ENCODE measurements at regions not wholly inside any gene's neighbourhood (a gene's known extent, or its start where the extent isn't known, plus 50 kb on each side); places are given as distances from the start of the nearest gene placed in this dataset.
"Not testable (repeated sequence)": the region's sequence is repeated elsewhere in the genome, so short reads cannot be mapped to it uniquely, and the experiment has no call there.

DNA sequence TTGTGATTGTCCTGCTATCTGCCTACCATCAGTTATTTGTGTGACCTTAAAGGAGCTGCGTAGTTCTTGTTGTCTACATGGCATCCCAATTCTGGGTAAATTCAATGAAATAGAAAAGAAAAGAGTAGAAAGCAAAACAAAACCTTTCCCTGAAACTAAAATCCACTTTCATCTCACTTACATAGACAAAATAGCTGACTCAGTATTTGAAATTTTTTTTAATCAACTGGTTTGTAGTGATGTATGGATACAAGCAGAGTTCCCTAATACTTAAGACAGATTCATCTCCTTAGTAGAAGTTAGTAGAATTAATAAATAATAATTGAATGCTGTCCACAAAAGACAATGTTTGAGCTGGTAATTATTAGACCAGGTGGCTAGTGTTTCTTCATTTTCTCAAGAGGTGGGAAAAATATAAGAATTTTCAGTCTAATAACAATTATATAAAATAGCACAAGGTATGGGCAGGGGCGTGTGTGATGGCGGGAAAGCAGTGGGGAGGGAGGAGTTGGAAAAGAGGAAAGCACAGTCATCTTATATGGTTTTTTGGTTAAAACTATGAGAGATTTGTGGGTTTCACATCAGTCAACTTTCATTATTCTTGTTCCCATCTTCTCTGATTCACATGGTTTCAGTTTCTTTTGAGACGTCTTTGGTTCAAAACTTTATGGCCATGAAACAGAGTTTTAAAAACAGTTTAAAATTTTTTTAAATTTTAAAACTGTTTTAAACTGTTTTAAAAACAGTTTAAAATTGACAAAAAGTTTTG, 275.2 kb downstream of the SPRY1 start:
- Histone ChIP-seq H3K4me3 (no peak overlapping the region), H3K27ac (no peak overlapping the region), H3K4me1 (replicated peaks in 1 of 2) (no peaks in the 10 kb centered on the region)
- ATAC-seq (replicated peaks in 6 of 8) = no peak
- in situ Hi-C loops (cut with MboI; ENCODE audit: low pct_unique_long_range_greater_than_20kb in 2 of 9, low sequenced_read_pairs in 9 of 9, unreplicated experiment in 9 of 9) = loop anchor here in 3 of 9 experiments (25.0 kb wide), 4 partner anchors 260 to 585 kb away; partner anchors contain the start of gene SPRY1 (in 2 of the 3)
- 62 to 100% (median 98%) methylated on average over 2 to 4 of the region's 4 CpGs for WGBS, 10 experiments

- 5 to 100% (median 78%) methylated on average over 1 to 3 of the region's 3 CpGs for WGBS, 10 experiments
- ATAC-seq (replicated peaks in 6 of 8) = no peak
- Histone ChIP-seq H3K4me1 (replicated peaks in 1 of 2) (no peaks in the 10 kb centered on the region), H3K27ac (no peak overlapping the region), H3K4me3 (no peak overlapping the region)
- in situ Hi-C loops (cut with MboI; ENCODE audit: low pct_unique_long_range_greater_than_20kb in 2 of 9, low sequenced_read_pairs in 9 of 9, unreplicated experiment in 9 of 9) = loop anchor here in 3 of 9 experiments (25.0 kb wide), 4 partner anchors 261 to 586 kb away; partner anchors contain the start of gene SPRY1 (in 2 of the 3)
These were observed 276.4 kb downstream of the SPRY1 start for GRCh38 chr4:123672987-123673386.

GRCh38 chr4:123673971-123674370, 277.4 kb downstream of the SPRY1 start:
- H3K4me3 ChIP-seq = no peak overlapping the region
- WGBS, 10 experiments = 0 to 100% (median 82%) methylated on average over 1 of the region's 2 CpGs; no CpG with 5 or more reads in 4 of the 10 experiments
- in situ Hi-C loops (cut with MboI; ENCODE audit: low pct_unique_long_range_greater_than_20kb in 2 of 9, low sequenced_read_pairs in 9 of 9, unreplicated experiment in 9 of 9) = loop anchor here in 3 of 9 experiments (25.0 kb wide), 4 partner anchors 262 to 587 kb away; partner anchors contain the start of gene SPRY1 (in 2 of the 3)
- ATAC-seq (replicated peaks in 6 of 8) = no peak
- no peaks in the 10 kb centered on the region for H3K4me1 ChIP-seq (replicated peaks in 1 of 2)
- H3K27ac ChIP-seq = no peak overlapping the region

- in situ Hi-C loops (cut with MboI; ENCODE audit: low pct_unique_long_range_greater_than_20kb in 2 of 9, low sequenced_read_pairs in 9 of 9, unreplicated experiment in 9 of 9) = loop anchor here in 3 of 9 experiments (25.0 kb wide), 4 partner anchors 263 to 588 kb away; partner anchors contain the start of gene SPRY1 (in 2 of the 3)
- Histone ChIP-seq H3K27ac (no peak overlapping the region), H3K4me3 (no peak overlapping the region), H3K4me1 (replicated peaks in 1 of 2) (no peaks in the 10 kb centered on the region)
- ATAC-seq (replicated peaks in 6 of 8) = no peak
- 57 to 100% (median 87%) methylated on average over 2 to 4 of the region's 5 CpGs; no CpG with 5 or more reads in 2 of the 10 experiments for WGBS, 10 experiments
These were observed 278.3 kb downstream of the SPRY1 start for GRCh38 chr4:123674762-123675465.

- H3K4me3 ChIP-seq = no peak overlapping the region
- in situ Hi-C loops (cut with MboI; ENCODE audit: low pct_unique_long_range_greater_than_20kb in 2 of 9, low sequenced_read_pairs in 9 of 9, unreplicated experiment in 9 of 9) = no loop called here
- no peak overlapping the region for H3K27ac ChIP-seq
- 71 to 88% (median 85%) methylated on average over 1 of the region's 1 CpG; no CpG with 5 or more reads in 6 of the 10 experiments for WGBS, 10 experiments
- ATAC-seq (replicated peaks in 6 of 8) = no peak
- no peaks in the 10 kb centered on the region for H3K4me1 ChIP-seq (replicated peaks in 1 of 2)
These were observed 279.0 kb downstream of the SPRY1 start for GRCh38 chr4:123675567-123675966.

DNA sequence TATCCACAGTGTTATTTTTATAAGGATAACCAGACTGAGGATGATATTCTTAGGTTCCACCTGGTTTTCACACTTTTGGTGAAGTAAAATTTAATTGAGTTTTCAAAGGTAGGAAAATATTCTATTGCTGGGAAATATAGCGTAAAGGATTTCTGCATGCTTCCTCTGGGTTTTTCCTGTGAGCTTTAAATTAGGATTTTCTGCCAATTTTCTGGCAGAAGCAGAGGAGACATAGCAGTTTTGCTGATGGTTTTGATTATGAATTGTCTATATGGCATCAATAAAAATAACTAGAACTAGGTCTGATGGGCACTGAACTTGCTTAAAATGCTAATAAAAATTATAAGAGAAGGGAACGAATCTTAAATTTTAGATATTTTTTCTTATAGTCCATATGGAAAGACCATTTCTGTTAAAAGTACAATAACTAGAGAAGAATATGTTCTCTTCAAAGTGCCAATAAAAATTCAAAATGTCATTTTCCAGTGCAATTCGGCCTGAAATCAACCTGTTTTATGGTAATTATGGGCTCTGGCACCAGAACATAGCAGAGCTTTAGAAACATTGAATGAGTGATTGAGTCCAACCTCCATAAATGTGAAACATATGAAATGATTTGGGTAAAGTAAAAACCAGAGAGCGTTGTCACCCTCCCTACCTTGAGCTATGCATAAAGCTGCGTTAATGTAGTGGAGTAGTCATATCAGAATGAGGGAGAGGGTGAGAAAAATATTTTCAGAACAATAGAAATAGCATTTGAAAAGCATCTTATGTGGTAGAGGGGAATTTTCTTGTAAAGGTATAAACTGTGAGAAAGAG, 279.7 kb downstream of the SPRY1 start:
- Histone ChIP-seq H3K4me3 (no peak overlapping the region), H3K27ac (no peak overlapping the region), H3K4me1 (replicated peaks in 1 of 2) (no peaks in the 10 kb centered on the region)
- no peak for ATAC-seq (replicated peaks in 6 of 8)
- 73 to 100% (median 96%) methylated on average over 1 to 5 of the region's 5 CpGs for WGBS, 10 experiments
- in situ Hi-C loops (cut with MboI; ENCODE audit: low pct_unique_long_range_greater_than_20kb in 2 of 9, low sequenced_read_pairs in 9 of 9, unreplicated experiment in 9 of 9) = no loop called here

DNA sequence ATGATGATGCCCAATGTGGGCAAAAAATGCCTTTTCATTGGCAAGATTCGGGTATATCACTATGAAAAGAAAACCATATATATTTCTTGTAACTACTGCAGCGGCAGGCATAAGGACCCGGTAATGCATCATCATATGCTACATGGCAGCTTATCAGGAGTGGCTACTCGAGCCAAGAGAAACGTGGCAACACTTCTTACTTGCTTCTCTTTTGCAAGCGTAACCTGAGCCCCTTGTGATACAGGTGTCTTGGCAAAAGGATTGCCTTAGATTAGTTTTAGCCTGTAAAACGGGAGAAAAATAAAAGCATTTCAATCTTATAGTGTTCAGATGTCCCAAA, 280.3 kb downstream of the SPRY1 start:
- in situ Hi-C loops (cut with MboI; ENCODE audit: low pct_unique_long_range_greater_than_20kb in 2 of 9, low sequenced_read_pairs in 9 of 9, unreplicated experiment in 9 of 9) = no loop called here
- WGBS, 10 experiments = 31 to 100% (median 82%) methylated on average over 1 to 7 of the region's 7 CpGs; no CpG with 5 or more reads in 1 of the 10 experiments
- ATAC-seq (replicated peaks in 6 of 8) = no peak
- H3K4me3 ChIP-seq = no peak overlapping the region
- no peaks in the 10 kb centered on the region for H3K4me1 ChIP-seq (replicated peaks in 1 of 2)
- no peak overlapping the region for H3K27ac ChIP-seq

GRCh38 chr4:123682931-123683330, 286.3 kb downstream of the SPRY1 start:
- Histone ChIP-seq H3K4me3 (no peak overlapping the region), H3K4me1 (replicated peaks in 1 of 2) (no peaks in the 10 kb centered on the region), H3K27ac (no peak overlapping the region)
- 14 to 100% (median 90%) methylated on average over 1 to 2 of the region's 2 CpGs for WGBS, 10 experiments
- ATAC-seq (replicated peaks in 6 of 8) = no peak
- in situ Hi-C loops (cut with MboI; ENCODE audit: low pct_unique_long_range_greater_than_20kb in 2 of 9, low sequenced_read_pairs in 9 of 9, unreplicated experiment in 9 of 9) = no loop called here

GRCh38 chr4:123684937-123685336, 288.3 kb downstream of the SPRY1 start:
- in situ Hi-C loops (cut with MboI; ENCODE audit: low pct_unique_long_range_greater_than_20kb in 2 of 9, low sequenced_read_pairs in 9 of 9, unreplicated experiment in 9 of 9); H3K4me1 ChIP-seq (replicated peaks in 1 of 2); H3K27ac ChIP-seq; H3K4me3 ChIP-seq; ATAC-seq (replicated peaks in 6 of 8): not testable (repeated sequence)
- no CpG with 5 or more reads among the region's 26 CpGs for WGBS, 10 experiments

DNA sequence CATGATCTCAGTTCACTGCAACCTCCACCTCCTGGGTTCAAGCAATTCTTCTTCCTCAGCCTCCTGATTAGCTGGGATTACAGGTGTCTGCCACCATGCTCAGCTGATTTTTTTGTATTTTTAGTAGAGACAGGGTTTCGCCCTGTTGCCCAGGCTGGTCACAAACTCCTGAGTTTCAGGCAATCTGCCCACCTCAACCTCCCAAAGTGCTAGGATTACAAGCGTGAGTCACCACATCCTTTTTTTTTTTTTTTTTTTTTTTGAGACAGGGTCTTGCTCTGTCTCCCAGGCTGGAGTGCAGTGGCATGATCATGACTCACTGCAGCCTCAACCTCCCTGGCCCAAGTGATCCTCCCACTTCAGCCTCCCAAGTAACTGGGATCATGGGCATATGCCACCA, 298.9 kb downstream of the SPRY1 start:
- WGBS, 10 experiments = 83 to 100% (median 83%) methylated on average over 1 to 2 of the region's 2 CpGs; no CpG with 5 or more reads in 5 of the 10 experiments
- H3K4me1 ChIP-seq (replicated peaks in 1 of 2); in situ Hi-C loops (cut with MboI; ENCODE audit: low pct_unique_long_range_greater_than_20kb in 2 of 9, low sequenced_read_pairs in 9 of 9, unreplicated experiment in 9 of 9); H3K4me3 ChIP-seq; H3K27ac ChIP-seq; ATAC-seq (replicated peaks in 6 of 8): not testable (repeated sequence)

GRCh38 chr4:123696687-123697086, 300.1 kb downstream of the SPRY1 start:
- Histone ChIP-seq H3K27ac (no peak overlapping the region), H3K4me3 (no peak overlapping the region), H3K4me1 (replicated peaks in 1 of 2) (peaks cover 9 to 12% of the 10 kb centered on the region in 2 donors)
- WGBS, 10 experiments = 17 to 100% (median 44%) methylated on average over 1 to 2 of the region's 2 CpGs; no CpG with 5 or more reads in 1 of the 10 experiments
- in situ Hi-C loops (cut with MboI; ENCODE audit: low pct_unique_long_range_greater_than_20kb in 2 of 9, low sequenced_read_pairs in 9 of 9, unreplicated experiment in 9 of 9) = no loop called here
- no peak for ATAC-seq (replicated peaks in 6 of 8)

DNA sequence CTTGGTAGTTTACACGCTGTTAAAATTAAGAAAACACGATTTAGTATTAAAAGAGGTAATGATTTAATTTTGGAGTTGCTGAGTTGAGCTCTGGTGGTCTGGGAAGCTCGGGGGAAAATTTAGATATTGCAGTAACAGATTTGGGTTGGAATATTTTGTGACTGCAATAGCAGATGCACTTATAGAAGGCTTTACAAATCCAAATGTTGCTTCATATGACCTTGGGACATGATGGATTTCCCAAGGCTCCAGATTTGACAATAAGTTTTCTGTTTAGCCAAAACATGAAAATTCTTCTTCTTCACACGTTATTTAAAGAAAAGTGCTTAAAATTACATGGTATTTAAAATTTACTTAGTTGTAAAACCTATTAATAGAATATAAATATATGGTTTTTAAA, 302.0 kb downstream of the SPRY1 start:
- Histone ChIP-seq H3K4me1 (replicated peaks in 1 of 2) (peaks cover 9 to 12% of the 10 kb centered on the region in 2 donors), H3K4me3 (no peak overlapping the region), H3K27ac (no peak overlapping the region)
- 26 to 96% (median 80%) methylated on average over 2 to 4 of the region's 4 CpGs; no CpG with 5 or more reads in 1 of the 10 experiments for WGBS, 10 experiments
- no peak for ATAC-seq (replicated peaks in 6 of 8)
- in situ Hi-C loops (cut with MboI; ENCODE audit: low pct_unique_long_range_greater_than_20kb in 2 of 9, low sequenced_read_pairs in 9 of 9, unreplicated experiment in 9 of 9) = no loop called here

All from motor neuron (in vitro differentiated cells).